ENCODE measurements at regions not wholly inside any gene's neighbourhood (a gene's known extent, or its start where the extent isn't known, plus 50 kb on each side); places are given as distances from the start of the nearest gene placed in this dataset.

DNA sequence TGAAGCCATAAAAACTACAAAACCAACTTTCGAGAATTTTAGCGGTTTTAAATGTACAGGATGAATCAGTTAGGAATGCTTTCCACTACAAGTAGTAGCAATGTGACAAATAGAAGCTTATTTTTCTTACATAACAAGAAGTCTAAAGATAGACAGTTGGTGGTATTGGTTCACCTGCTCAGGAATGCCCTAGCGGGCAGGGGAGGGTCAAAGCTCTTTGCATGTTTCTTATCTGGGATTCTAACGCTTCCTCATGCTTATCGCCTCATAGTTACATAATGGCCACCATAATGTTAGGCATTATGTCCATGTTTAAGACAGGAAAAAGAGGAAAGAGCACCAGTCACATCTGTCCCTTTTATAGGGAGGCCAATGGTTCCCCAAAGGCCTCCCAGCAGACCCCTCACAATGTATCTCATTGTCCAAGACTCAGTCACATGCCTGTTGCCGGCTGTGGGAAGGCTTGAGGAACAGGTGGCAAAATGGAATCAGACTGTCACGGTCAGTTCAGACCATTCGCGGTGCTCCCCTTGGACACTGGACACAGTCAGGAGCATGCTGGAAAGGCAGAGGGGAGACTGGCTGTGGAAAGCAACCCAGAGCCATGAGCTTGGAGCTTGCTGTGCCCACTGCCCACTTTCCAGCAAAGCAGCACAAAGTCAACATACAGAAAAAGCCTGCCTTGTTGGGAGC, 69.4 kb upstream of the ODC1 start:
- H4K20me1 ChIP-seq (ENCODE audit: insufficient read depth), result no peaks in the 10 kb centered on the region
- peaks cover 16% of the 10 kb centered on the region for H3K9me3 ChIP-seq (ENCODE audit: insufficient read depth, low read depth)
- no peaks in the 10 kb centered on the region for H3K9me2 ChIP-seq (ENCODE audit: insufficient read depth)
- no TSS peak for BruUV-seq (replicated peaks)
- no peak overlapping the region for H3K4me3 ChIP-seq
- TF ChIP-seq EZH2 (IDR thresholded peaks at IDR 0.05; ENCODE audit: low read depth) (no peak), CTCF (conservative IDR thresholded peaks at IDR 0.05) (no peak)
- DNase-seq, result no peak
- H3K27me3 ChIP-seq (ENCODE audit: insufficient read depth, low read depth), result no peaks in the 10 kb centered on the region
- no peak overlapping the region for H3K27ac ChIP-seq
- peaks cover 20% of the 10 kb centered on the region for H3K4me1 ChIP-seq (replicated peaks; ENCODE audit: insufficient read depth)
- no peaks in the 10 kb centered on the region for H3K79me2 ChIP-seq (ENCODE audit: low read depth)
- POLR2A ChIA-PET (ENCODE audit: unreplicated experiment), result no interaction called here
- no peak overlapping the region for H3K4me2 ChIP-seq
- no peaks in the 10 kb centered on the region for H3K36me3 ChIP-seq (ENCODE audit: low read depth)
- intact Hi-C loops (cut with micrococcal nuclease; ENCODE audit: unreplicated experiment), result no loop called here
- peaks cover 43% of the 10 kb centered on the region for H3F3A ChIP-seq (ENCODE audit: insufficient read depth, low read depth)
- no peak overlapping the region for H2AFZ ChIP-seq
- CTCF ChIA-PET, result no interaction called here

DNA sequence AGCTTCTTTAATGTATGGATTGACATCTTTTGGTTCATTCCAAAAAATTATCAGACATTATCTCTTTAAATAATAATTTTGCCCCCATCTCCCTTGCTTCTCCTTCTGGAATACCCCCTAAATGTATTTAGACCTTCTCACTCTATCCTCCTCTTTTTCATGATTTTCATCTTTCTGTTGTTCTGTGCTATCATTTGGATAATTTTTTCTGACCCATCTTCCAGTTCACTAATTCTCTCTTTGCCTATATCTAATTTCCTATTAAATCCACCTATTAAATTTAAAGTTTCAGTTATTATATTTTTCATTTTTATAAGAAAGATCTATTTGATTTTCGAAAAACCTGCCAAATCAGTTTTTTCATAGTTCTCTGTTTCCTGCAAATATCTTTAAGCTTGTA, 67.8 kb upstream of the ODC1 start:
- Histone ChIP-seq H4K20me1 (ENCODE audit: insufficient read depth) (no peaks in the 10 kb centered on the region), H3K27ac (no peak overlapping the region), H2AFZ (no peak overlapping the region), H3K36me3 (ENCODE audit: low read depth) (no peaks in the 10 kb centered on the region), H3K9me2 (ENCODE audit: insufficient read depth) (no peaks in the 10 kb centered on the region), H3K4me3 (no peak overlapping the region), H3K27me3 (ENCODE audit: insufficient read depth, low read depth) (no peaks in the 10 kb centered on the region), H3K4me2 (no peak overlapping the region), H3K79me2 (ENCODE audit: low read depth) (no peaks in the 10 kb centered on the region), H3K9me3 (ENCODE audit: insufficient read depth, low read depth) (peaks cover 16% of the 10 kb centered on the region), H3F3A (ENCODE audit: insufficient read depth, low read depth) (peaks cover 43% of the 10 kb centered on the region), H3K4me1 (replicated peaks; ENCODE audit: insufficient read depth) (peaks cover 20% of the 10 kb centered on the region)
- intact Hi-C loops (cut with micrococcal nuclease; ENCODE audit: unreplicated experiment), result no loop called here
- TF ChIP-seq CTCF (conservative IDR thresholded peaks at IDR 0.05) (no peak), EZH2 (IDR thresholded peaks at IDR 0.05; ENCODE audit: low read depth) (no peak)
- POLR2A ChIA-PET (ENCODE audit: unreplicated experiment), result no interaction called here
- CTCF ChIA-PET, result no interaction called here
- DNase-seq, result no peak
- BruUV-seq (replicated peaks), result no TSS peak

DNA sequence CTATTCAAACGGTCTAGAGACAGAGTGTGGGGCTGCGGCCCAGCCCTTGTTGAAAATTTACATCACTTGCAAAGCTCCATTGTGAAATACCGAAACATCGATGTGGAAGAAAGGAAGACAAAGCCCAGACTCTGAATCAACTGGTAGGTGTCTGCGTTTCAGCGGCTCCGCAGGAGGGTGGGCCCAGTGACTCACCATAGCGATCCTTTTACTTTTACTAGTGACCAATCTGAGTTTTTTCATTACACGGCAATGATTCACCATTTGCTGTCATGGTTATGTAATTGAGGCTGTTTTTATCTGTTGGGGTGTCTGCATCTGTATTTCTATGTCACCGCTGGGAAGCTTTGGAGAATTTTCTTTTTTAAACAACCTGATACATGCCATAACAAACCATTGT, 66.6 kb upstream of the ODC1 start:
- intact Hi-C loops (cut with micrococcal nuclease; ENCODE audit: unreplicated experiment), result no loop called here
- ChIA-PET CTCF (no interaction called here), POLR2A (ENCODE audit: unreplicated experiment) (interaction anchor here (0.6 kb wide), 2 partner anchors 79 to 83 kb away, joined by 4 read pairs; no protein-coding TSS in a partner anchor)
- Histone ChIP-seq H3K4me1 (replicated peaks; ENCODE audit: insufficient read depth) (peaks cover 20% of the 10 kb centered on the region), H3K36me3 (ENCODE audit: low read depth) (no peaks in the 10 kb centered on the region), H3K9me3 (ENCODE audit: insufficient read depth, low read depth) (peaks cover 16% of the 10 kb centered on the region), H3K27ac (peak overlapping the region; percentile 68), H3K79me2 (ENCODE audit: low read depth) (no peaks in the 10 kb centered on the region), H3K9me2 (ENCODE audit: insufficient read depth) (no peaks in the 10 kb centered on the region), H3K27me3 (ENCODE audit: insufficient read depth, low read depth) (no peaks in the 10 kb centered on the region), H4K20me1 (ENCODE audit: insufficient read depth) (no peaks in the 10 kb centered on the region), H2AFZ (no peak overlapping the region), H3F3A (ENCODE audit: insufficient read depth, low read depth) (peaks cover 41% of the 10 kb centered on the region), H3K4me3 (no peak overlapping the region), H3K4me2 (peak overlapping the region; percentile 52)
- TF ChIP-seq EZH2 (IDR thresholded peaks at IDR 0.05; ENCODE audit: low read depth), result no peak
- no peak for TF ChIP-seq CTCF (conservative IDR thresholded peaks at IDR 0.05)
- peak; percentile 81 to 95 for DNase-seq
- no TSS peak for BruUV-seq (replicated peaks)
